Stimulated activated CD4-positive, alpha-beta T cell treated with anti-CD3 and anti-CD28 coated beads, Interleukin-12 subunit alpha, Interleukin-12 subunit beta, amount 100 ng/mL, for 24 hours (primary cell): ENCODE measurements at regions not wholly inside any gene's neighbourhood (a gene's known extent, or its start where the extent isn't known, plus 50 kb on each side); places are given as distances from the start of the nearest gene placed in this dataset.

Source experiments
- DNase-seq, 2 experiments: peaks; one replicate each; pipeline ENCODE4 v3.0.0-alpha.2; 2020; ENCODE audit warnings: low read depth in 2 of 2

DNA sequence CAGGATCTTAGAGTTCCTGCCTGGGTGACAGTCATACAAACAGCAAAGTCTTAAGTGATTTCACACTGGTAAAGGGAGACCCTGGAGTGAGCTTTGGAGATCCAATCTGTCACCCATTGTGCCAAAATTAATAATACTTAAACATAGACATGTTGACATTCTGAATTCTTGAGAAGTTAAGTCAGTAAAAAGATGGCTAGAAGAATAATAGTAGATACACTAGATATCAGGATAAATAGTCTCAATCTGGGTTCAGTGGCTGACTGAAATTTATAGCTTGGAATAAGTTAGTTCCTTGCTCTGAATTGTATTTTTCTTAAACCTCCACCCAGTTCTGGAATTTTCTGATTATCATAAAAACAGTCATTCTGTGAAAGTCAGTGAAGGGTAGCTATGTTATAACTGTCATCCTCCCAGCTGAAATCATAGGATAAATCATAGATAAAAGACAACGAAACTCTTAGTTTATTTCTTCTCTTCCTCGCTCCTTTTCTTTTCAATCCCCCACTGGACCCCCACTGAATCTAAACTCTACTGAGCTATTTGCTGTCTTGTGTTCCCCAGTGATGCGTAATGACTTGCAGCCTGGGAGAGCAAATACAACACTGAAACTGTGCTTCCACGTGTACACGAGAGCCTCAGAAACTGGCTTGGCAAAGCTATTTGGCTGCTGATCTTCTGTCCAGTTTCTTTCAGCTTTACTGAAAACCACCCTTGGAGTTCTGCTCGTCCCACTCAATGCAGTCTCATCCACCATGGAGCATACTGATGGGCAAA lies 175.4 kb upstream of the TP63 start:
- DNase-seq = no peak

DNA sequence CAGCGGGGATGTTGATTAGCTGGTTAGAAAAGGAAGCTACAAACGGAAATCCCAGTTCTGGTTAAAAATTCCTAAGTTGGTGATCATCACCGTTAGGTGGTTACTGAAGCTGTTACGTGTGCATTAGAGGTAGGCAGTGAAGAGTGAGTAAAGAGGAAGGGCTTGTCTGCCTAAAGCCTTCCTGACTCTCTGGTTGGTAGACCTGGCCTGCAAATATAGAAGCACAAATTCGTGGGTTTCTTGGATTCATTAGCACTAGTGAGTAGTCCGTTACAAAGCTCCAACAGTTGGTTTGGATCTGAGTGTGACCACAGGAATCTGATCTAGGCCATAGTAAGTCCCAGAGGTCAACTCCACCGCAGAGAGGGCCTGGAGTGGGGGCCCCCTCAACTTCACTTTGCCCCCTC lies 174.0 kb upstream of the TP63 start:
- DNase-seq = no peak

DNA sequence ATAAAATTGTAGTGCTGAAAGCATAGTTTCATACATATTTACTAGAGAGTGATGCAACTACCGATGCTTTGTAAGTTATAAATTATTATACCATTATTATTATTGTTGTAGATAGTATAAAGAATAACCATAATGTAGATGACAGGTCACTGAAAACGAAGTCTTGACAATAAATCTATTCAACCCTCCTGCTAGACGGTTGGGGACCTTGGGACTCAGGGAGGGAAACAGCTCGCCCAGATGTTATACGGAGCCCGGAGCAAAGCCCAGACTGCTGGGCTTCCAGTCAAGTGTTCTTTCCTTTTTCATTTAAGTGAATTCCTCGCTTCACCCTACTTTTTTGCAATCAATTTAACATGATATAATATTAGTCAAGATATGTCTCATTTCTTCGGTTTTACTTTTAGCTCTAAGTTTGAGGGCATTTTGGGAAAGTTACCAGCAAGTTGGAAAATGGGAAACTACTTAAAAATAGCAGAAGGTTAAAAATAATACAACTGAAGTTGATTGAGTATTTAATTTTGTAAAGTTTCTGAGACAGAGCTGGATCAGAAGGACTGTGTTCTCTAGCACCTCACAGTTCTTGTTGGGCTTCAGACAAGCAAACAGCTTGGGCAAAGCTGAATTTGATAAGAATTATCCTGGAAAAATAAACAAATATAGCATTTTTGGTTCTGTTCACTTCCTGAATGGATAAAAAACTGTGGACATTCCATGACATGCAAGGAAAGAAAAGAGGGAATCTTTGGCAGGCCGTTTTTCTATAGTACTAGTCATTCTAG lies 173.4 kb upstream of the TP63 start:
- no peak for DNase-seq

DNA sequence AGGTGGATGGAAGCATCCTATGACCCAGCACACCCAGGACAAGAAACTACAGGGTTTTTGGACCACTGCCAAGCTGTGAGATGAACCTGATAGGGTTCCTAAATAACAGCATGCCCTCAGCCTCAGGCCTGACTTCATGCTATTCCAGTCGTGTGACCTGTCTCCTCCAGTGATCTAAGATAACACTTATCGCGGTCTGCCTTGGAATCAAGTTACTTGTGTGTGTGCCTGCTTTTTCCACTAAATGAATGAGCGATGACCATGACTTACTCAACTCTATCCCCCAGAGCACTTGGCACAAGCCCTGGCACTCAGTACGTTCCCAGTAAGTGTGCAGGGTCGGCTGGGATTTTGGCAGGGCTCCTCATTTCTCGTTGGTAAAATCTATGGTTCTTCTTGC lies 172.7 kb upstream of the TP63 start:
- no peak for DNase-seq

DNA sequence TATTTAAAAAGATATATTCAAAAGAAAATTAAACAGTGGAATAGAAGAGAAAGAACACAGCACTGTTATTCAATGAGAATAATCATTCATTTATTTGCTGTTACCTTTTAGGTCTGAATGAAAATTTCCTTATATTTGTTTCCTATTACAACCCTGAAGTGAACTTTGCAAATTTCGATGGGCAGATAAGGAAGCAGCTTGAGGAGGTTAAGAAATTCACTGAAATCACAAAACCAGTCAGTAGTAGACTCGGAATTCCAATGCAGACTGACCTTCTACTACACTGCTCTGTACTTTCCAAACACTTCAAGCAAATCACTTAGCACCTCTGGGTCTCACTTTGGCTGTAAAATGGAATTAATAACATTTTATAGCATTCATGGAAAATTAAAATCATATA lies 172.0 kb upstream of the TP63 start:
- DNase-seq = no peak

DNA sequence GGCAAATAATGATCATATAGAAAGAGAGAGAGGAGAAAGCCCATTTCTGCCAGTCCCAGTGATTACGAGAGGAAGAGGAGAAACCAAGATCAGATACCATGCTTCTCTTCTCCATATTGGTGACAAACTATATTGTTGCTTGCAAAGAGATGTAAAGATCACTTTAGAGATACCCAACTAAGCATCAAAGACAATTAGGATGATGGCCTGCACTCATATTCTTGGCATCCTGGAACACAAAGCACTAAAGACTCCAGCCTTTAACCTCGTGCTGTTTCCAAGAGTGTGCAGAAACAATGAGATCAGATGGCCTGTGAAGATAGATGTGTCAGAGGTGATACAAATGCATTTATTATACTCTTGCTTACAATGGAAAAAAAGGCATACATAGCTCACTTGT lies 170.7 kb upstream of the TP63 start:
- DNase-seq = no peak

DNA sequence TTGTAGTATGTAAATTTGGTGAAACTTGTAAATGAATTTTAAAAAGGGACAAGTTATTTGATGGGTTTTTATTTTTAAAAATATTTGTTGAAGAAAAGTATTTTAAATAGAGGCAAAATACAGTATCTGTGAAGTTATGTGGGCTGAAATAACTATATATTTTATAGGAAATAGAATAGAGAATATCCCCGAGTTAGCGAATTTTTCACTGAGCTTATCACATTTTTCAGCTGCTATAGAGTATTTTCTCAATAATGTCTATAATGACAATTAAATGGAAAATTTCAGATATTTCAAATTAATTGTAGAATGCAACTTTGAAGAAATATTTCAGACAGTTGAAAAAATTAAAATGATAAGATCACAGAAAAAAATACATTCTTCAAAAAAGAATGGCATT lies 166.4 kb upstream of the TP63 start:
- no peak for DNase-seq

DNA sequence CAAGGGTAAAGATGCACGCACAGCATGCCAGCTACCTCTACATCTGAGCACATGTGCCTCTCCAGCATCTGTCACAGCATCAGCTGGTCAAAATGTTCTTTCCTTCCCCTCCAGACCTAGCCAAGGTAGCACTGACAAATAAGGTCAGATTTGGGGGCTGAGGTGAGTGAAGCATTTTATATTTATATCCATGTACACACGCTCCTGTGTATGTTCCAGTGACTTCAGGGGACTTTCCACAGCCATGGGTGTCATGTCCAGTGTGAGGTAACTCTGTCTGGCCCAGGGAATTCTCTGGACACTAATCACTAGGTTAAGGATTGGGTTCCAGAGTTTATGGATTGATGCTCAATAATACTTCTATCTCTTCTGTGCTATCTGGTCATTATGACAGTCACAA lies 165.2 kb upstream of the TP63 start:
- no peak for DNase-seq

DNA sequence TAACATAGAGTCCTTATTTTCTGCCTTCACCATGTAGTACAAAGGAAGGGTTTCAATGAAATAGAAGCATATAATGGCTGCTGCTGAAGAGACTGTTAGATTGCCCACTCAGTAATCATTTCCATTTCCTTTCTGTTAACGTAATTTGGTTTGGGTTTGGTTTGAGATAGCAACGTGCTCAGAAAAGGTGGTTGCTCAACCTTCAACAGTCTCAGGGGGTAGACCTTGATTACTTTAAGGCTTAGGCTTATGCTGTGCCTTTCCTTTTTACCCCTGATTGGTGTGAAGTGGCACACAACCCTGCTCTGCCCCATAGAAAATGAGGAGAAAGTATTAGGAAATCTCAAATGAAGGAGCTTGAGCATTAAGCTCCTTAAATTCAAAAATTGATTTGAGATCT lies 163.7 kb upstream of the TP63 start:
- no peak for DNase-seq

DNA sequence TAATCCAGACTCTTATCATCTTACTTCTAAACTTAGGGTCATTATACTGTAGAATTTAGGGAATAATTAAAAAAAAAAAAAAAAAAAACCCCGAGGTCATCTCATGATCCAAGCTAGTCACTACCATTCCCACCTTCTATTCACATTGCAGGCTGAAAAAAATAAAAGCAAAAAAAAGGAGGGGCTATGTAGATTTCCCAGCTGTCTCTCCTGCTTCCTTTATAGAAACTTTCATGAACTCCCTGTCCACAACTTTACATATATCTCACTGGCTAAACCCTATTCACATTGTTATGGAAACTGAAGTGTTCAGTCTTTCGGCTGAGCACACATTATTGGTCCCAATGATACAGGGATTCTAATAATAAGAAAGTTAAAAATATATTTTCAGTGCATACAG lies 156.2 kb upstream of the TP63 start:
- no peak for DNase-seq

DNA sequence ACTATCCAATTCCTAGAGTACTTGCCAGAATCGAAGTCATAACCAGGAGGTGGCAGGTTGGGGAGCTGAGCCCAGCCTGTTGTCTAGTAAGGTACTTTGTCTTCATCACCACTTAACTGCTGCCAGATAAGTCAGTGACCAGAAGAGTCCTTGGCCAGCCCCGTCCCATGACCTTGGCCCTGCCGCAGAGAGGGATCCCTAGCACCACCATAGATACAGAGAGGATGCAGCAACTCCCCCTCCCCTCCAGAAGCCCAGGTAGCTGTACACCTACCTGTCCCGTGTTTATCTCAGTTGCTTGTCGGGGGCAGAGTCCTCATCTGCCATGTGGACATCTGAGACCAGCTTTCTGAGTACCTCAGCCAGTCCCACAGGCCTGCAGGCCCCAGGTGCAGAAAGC lies 153.6 kb upstream of the TP63 start:
- DNase-seq = no peak

DNA sequence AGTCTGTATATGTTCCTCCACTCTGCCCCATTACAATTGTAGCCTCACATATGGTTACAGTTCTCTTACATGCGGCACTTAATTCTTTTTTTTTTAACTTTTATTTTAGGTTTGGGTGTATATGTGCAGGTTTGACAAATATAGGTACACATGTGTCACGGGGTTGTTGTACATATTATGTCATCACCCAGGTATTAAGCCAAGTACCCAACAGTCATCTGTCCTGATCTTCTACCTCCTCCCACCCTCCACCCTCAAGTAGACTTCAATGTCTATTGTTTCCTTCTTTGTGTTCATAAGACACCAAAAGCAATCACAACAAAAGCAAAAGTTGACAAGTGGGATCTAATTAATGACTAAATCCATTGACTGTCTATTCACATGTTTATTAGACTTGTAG lies 144.6 kb upstream of the TP63 start:
- no peak for DNase-seq

DNA sequence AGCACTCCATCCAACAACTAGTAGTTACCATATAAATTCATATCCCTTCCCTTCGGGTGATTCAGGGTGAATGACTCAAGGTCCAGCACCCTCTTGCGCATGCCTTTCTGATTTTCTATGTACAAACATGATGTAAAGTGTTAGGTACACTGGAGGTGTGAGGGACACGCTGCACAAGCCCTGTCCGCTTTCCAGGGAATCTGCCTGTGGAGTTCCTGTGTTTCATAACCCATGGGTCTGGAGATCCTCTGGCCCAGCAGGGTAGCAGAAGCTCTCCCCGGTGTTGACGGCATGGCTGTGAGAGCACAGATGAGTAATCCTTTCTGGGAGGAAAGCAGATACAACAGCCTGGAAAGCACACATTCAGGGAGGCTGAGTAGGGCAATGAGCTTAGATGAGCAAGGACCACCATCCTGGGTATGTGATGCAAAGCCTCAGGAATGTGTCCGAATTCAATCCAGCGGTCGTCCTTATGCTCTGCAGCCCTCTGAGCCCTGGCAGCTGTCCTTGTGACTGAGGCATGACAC lies 142.9 kb upstream of the TP63 start:
- no peak for DNase-seq

DNA sequence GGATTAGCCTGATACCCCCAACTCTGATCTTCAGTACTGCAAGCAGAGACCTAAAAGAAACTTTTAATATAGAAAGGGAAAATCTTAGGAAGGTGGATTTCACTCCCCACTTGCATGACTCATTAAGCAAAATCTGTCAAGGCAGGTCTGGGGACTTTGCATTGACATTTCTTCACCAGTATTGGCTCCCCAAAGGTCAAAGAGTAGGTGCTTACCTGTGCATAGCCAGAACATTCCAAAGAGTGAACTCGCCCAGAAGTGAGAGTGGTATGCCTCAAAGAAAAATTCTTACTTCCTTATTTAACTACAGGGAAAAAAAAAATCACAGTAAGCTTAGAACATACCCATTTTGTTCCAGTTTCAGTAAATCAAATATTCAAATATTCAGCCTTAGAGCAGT lies 140.9 kb upstream of the TP63 start:
- no peak for DNase-seq

DNA sequence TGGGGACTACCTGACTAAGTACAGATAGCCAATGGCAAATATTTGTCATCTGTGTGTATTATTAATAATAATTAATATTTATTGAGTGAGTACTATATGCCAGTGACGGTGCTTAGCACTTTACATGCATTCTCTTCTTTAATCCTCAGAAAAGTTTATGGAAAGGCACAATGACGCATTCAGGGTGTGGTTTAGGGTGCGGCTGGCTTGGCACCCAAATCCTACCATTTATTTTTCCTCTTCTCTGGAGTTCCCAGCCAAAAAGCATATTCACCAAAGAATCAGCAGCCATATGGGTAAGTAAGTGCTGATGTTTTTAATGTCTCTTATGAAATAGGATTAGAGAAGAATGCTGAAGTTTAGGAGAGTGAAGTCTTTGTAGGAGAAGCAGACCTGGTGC lies 140.4 kb upstream of the TP63 start:
- DNase-seq = no peak

DNA sequence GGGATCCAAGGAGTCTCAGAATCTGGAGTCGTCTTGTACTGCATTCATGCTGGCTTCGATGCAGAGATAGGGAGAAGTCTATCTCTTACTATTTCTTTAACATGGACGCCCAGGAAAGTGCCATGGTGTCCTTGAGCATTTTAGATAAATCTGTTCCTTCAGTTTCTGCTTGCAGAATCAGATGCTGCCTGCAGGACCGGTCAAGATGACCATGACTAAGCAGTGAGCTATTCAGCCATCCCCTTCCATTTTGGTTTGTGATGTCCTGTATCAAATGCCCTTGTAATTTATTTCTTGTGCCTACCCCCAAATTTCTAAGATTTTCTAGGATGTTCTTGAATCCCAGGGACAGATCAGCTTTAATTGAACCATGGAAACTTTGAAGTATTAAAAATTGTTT lies 139.4 kb upstream of the TP63 start:
- no peak for DNase-seq

DNA sequence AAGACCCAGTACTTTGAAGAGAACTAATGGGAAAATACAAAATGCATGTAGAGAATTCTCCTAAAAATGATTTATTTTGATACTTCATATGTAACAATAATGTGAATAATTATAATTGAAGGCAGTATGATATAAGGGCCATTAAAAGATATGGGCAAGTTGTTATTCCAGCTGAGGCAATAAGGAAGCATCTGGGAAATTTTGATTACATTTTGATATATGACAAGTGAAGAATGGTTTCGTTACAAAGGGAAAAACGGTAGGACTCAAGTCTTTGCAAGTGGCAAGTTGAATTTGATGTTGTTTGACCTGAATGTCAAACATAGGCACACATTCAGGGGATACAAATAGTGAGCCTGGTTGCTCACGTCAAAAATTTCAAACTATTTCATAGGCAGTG lies 137.9 kb upstream of the TP63 start:
- DNase-seq = no peak

DNA sequence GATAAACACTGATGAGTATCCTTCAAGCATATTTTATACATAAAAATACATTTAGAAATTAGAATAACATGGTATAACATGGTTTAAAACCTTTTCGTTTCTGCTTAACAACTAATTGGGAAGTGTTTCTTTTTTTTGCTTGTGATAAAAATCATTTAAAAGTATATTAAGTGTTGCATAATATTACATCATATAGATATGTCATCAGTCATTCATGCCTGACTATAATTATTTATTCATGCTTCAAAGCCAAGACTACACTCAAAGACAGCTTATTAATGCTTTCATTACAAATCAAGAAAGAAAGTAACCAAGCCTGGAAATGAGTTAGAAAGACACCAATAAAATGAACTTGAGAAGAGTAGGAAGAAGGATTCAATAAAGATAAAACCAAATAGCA lies 136.6 kb upstream of the TP63 start:
- DNase-seq = no peak

DNA sequence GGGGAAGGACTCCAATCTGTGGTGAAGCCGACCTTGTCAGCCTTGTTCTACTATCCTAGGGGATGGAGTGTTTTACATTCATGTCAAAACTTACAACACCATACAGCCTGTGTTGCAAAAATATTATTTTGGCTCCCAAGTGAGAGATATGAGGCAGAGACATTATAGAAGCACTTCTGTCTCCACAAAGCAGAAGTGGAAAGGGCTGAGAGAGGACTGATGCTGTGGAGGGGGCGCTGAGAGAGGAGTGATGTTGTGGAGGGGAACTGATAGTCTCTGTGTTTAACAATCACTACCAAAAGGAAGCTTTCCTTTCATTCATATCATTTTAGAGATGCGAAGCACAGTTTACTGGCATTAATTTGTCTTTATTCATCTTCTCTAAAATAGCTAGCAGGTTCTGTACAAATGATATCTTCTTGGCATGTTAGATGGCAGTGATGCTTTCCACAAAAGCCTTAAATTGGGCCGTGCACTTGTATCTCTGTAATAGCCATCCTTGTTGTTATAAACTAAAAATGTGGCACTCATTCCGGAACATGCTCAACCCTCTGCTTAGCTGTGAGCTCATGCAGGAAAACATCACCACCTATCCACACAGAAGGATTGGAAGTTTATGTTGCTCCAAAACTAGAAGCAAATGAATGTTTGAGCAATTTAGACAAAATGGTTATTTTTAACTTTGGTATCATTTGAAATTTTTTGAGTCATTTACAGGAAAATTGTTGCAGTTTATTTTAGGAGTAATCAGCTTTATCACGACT lies 134.6 kb upstream of the TP63 start:
- DNase-seq = no peak

DNA sequence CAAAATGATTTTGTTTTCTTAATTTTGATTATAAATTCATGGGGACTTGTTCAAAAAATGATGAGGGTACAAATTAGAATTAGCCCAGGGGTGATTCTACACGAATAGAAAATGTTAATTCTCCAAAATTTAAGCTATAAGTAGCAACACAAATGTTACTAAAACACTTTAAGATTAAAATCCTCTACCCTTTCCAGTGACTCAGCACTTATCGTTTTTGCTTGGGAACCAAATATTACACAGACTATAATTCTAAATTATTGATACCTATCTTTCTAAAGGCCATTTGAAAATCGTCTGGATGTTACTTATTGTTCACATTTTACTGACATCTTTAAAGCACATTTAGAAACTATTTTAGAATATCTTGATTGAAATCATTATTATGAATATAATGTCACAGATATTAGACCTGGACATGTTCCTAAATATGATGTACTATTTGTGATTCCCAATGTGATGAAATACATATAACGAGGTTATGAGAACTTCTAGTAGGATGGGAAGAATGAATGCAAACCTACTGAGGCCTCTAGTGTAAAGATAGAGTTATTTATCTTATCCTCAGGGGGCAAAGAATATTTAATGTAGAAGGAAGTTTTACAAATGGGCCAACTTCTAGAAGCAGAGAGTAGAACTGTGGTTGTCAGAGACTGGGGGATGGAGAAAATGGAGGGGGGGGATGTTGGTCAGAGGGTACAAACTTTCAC lies 132.0 kb upstream of the TP63 start:
- DNase-seq = no peak

DNA sequence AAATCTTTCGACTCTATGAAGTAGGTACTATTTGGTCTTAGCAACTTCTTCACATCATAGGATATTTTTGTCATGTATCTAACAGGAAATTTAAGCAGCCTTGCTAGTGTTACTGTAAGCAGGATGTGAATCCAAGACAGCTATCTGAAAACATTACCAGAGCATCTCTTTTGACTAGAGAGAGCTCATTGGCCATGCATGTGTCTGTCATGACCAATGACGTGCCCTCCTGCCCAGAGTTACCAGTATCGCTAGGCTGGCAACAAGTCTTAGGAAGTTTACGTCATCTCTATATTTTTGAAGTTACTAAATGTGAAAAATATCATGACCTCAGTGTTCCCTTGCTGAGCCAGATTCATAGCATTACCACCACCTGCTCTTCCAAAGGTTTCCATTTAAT lies 130.9 kb upstream of the TP63 start:
- no peak for DNase-seq
